ENCODE measurements at regions not wholly inside any gene's neighbourhood (a gene's known extent, or its start where the extent isn't known, plus 50 kb on each side); places are given as distances from the start of the nearest gene placed in this dataset.
A peak's percentile ranks its signal among the peaks of the same experiment; 100 is the strongest.
"Not testable (repeated sequence)": the region's sequence is repeated elsewhere in the genome, so short reads cannot be mapped to it uniquely, and the experiment has no call there.

DNA sequence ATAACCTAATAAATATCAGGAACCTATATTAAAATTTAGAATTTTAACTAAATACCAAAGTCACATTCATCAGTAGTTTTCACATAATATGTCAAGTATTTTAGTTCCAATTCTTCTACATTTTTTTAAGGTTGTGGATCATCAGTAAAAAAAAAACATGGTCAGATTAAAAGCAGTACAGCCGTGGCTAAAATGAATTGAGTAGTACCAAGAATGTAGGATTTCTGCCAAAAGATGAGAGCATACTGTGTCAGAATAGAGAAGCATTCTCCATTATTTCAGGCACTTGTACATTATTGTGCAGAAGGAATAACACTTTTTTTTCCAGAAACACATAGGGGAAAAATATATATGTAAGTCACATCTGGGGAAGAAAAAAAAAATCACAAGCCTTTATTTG, 1176.1 kb downstream of the CDH11 start:
- peak in 2 of 3 donors; percentile 12 to 20 for DNase-seq

DNA sequence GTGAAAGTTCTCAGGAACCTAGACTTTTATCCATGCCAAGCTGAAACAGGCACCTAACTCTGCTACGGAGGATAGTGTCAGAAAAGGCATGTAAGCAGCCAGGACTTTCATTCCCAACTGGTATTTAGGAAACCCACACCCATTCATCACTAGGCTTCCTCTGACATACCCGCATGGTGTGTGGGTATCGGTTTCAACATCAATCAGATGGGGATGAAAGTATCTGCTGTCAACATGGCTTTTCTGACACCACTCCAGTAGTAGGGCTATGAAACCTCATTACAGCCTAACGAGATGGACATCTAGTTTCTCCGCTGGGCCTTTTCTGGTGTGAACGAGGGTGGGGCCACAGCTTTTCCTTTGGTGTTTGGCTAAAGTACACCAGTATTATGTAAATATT, 1178.3 kb downstream of the CDH11 start:
- peak in 1 of 3 donors; percentile 23 for DNase-seq

DNA sequence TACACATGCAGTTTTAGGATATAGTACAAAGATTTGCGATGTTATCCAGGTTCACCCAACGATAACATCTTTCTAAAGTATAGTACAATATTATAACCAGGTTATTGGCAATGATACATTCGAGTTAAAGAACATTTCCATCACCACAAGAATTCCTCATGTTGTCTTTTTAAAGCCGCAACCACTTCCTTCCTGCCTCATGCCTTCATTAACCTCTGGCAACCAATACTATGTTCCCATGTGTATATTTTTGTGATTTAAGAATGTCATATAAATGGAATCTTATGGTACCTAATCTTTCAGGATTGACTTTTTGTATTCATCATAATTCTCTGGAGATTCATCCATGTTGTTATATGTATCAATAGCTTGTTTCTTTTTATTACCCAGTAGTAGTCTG, 1183.2 kb downstream of the CDH11 start:
- peak in 1 of 3 donors; percentile 21 for DNase-seq

DNA sequence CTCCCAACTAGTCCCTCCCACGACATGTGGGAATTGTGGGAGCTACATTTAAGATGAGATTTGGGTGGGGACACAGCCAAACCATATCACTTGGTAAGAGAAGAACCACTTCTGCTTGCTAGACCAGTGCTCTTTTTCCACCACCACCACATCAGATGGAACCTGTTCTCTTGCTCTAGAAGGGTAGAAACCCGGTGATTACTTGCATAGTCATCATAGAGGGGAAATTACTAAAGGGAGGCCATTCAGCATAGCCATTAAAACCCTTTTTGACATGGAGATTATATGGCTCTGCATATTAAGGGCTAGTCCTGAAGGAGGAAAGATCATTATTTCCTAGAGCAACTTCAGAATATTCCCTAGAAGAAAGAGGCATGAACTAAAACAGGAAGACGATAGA, 1188.0 kb downstream of the CDH11 start:
- no peak for DNase-seq

DNA sequence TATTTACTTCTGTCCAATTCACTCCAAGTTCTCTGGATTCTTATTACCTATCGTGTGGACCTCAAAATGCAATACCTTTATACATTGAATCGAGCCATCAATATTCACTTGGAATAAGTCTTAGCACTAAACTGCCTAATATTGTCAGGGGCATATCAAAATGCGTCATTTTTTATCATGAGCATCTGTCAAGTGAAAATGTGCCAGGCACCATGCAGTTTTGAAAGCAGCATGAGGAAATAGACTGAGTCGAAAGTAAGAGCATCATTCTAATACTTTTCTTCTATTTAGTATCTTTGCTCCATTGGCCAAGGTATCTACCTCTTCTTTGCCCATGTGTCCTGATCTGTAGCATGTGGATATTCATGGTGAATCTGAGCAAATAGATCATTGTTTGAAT, 1193.4 kb downstream of the CDH11 start:
- no peak for DNase-seq

DNA sequence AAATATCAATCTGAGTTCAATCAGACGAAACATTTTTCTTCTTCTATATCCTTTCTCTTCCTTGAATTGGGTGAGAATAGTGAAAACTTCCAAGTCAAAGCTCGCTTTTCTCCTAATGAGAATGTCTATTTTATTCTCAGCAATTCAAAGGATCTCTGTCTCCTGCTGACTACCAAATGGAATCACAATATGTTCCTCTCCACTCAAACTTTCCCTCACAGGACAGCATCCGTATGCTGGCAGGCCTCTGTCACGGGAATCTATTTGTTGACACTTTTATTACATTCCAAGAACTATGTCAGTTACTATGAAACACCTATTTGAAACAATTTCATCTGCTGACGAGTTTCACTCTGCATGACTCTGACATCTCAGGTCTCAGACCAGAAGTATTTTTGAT, 1196.6 kb downstream of the CDH11 start:
- no peak for DNase-seq

DNA sequence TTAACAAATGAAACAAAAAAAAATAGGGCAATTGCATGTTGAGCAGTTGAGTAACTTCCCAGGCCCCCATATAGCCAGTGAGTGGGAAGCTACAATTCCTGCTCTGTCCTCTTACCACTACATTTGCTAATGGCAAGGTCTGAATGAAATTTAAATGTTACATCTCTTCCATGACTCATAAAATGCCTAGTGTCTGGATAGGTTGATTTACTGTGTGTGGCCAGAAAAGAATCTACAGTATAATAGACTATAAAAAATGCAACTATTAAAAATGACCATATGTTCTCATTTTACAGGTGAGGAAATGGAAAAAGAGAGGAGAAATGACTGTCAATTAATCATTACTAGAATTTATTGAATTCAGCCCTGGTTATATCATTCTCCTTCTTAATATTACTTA, 1199.3 kb downstream of the CDH11 start:
- peak in 1 of 3 donors; percentile 59 for DNase-seq

DNA sequence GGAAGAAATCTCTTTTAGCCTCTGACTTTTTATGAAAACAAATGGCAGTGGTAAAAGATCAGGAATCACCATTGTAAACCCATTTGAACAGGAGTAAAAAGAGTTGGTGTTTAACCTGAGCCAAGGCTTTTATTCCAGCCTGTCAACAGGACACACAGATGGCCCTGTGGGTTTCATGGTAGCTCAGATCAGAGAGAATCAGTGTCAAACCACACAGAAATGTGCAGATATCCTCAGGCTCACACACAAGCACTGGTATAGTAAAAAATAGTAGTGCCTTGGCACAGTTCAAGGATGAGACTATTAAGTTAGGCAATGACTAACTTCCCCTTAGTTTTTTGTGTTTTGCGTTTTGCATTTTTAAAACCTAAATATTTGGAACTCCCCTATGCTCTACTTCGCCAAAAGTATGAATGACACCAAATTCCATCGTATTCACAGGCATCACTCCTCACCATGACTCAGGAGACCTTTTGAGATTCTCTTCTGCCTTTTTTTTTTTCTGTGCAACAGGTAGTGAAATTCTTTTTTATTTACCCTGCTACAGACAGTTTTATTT, 1200.0 kb downstream of the CDH11 start:
- peak in 1 of 3 donors; percentile 25 for DNase-seq

DNA sequence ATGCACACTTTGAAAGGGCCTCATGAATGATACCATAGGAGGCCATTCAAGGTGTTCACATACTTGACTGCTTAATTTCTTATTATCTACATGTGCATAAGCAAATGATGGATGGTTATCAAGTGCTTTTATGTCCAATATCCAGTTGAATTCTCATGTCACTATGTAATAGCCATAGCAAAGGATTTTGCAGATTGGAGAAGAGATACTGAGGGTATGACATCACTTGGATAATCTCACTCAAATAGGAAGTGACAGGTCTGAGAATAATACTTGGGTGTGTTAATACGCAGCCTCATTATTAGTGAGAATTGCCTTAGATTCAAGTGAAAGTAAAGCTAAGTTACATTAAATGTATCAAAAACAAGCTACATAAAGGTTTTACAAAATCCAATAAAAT, 1208.6 kb downstream of the CDH11 start:
- DNase-seq, result no peak

DNA sequence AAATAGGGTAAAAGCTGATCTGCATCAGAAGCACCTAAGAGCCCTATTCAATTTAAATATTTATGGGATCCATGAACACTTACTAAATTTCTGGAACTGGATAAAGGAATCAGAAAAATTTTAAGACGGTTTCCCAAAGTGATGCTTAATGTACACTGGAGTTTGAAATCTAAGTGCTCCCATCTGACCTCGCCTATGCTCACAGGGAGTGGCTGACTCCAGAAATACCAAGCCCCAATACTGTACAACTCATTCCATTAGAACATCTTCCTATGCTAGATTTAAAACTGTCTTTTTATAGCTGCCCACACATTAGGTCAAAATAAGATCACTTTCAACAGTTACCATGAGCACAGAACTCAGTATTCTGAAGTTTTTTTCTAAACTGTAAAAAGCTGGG, 1214.6 kb downstream of the CDH11 start:
- DNase-seq, result no peak

DNA sequence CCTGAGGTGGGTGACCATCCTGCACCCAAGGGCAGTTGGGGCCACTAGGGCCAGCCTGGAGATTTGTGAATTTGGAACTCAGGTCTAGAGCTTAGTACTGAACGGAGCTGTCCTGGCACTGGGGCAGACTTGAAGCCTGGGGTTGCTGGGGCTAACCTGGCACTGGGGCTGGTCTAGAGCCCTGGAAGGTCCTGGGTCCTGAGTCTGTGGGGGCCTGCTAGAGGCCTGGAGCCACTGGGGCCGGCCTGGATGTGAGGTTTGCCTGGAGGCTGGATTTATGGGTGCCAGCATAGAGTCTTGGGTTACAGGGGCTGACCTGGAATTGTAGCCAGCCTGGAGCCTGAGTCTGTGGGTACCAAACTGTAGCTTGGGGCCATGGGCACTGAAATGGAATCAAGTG, 1216.9 kb downstream of the CDH11 start:
- DNase-seq, result no peak

DNA sequence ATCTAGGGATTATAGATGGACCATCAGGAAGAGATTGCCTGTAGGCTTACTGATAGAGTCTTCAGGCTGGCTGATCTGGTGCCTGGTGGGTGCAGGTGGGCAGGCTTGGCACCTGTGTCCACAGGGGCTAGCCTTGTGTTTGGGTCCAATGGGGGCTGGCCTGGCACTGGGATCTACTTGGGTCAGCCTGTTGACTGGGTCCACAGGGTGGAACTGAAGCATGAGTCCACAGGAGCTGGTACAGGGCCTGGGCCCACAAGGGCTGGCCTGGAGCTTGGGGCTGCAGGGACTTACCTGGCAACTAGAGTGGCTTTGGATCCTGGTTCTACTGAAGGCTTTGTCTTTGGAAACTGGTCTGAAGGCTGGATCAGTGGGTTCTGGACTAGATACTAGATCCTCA, 1217.7 kb downstream of the CDH11 start:
- DNase-seq, result no peak

DNA sequence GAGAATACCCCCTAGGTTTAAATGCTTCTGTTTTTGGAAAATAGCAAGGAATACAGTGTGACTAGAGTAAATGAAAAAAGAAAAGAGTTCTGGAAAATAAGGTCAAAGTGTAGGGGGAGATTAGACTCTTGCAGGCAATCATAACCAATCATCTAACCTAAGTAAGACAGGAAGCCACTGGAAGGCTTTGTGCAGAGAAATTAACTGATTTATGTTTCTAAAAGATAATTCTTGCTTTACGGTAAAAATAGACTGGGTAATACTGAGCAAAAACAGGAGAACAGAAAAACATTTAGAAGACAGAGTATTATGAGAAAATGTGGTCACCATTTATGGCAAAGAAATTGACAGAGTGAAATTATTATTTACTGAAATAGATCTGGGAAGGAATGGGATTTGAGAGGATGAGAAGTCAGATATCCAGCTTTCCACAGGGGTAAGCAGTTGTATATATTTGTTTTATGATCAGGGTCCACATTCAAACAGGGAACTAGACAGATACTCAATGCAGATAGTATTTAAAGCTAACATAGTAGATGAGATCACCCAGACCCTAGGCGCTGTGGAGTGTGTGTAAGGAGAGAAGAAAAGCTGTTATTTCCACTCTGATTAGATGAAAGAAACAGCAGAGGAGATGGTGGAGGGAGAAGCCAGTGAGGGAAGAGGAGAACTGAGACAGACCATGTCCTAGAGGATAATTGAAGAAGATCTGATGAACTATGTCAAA, 1225.3 kb downstream of the CDH11 start:
- DNase-seq, result no peak

DNA sequence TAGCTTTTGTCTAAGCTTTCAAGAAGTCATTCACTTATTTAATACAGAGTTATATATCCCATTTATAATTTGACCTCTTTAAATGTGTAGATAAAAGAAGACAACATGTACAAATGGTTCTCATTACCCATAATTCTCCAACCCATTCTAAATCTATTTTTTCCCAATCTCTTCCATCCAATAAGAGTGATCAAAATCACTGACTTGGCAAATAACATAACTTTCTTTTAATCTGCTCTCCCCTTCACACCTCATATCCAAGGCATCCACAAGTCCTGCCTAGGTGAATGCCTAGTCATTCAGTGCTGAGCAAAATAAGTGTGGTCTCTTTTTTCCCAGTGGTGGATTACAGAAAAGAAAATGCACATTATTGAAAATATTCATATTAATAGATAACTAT, 1231.1 kb downstream of the CDH11 start:
- DNase-seq, result no peak

DNA sequence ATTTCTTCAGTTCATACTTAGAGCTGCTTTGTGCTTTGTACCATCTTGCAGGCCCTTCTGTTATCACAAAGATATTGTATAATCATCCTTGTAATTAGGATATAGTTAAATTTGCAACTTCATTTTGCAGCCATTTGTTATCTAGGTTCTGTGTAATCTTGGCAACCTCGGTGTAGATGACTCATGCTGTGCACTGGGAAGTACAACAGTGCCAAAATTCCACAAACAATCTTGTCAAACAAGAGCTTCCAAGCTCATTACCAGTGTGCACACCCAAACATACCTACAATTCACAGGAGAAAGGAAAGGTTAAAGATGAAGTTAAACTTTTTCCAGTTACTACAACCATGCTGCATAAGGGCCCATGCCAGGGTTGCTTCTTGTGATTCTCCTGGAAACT, 1231.8 kb downstream of the CDH11 start:
- DNase-seq, result peak; percentile 36 to 63 (median 38)

DNA sequence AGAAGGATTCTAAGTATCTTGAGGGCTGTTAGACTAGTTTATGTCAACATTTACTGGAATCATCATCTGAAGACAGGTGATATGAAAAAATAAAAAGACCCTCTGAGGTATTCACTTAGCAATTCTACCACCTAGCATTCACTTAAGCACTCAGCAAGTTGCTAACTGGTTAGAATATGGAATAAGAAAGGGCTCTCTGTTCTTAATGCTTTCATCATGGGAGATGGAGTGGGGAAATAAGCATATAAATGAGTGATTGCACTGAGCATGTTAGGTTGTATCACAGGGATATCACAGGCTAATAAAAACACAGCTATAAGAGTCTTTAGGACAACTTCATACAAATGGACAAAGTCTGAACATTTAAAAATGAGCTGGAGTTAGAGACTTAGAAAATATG, 1238.8 kb downstream of the CDH11 start:
- DNase-seq, result no peak

DNA sequence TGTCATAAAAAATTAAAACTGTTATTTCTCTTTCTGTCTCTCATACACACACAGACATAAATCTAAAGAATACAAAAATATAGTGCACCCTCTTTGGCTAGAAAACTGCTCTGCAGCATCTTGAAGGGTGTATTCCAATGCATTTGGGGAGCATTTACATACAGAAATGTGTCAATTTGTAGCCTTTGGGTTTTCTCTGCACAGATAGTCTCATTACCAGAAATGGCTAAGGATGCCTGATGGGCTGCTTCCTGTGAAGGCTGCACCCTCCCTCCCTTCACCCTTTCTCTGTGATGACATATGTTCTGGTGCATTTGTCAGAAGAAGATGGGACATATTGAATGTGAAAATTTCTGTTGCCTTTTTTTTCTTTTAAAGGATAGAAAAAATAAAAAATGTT, 1239.3 kb downstream of the CDH11 start:
- no peak for DNase-seq

DNA sequence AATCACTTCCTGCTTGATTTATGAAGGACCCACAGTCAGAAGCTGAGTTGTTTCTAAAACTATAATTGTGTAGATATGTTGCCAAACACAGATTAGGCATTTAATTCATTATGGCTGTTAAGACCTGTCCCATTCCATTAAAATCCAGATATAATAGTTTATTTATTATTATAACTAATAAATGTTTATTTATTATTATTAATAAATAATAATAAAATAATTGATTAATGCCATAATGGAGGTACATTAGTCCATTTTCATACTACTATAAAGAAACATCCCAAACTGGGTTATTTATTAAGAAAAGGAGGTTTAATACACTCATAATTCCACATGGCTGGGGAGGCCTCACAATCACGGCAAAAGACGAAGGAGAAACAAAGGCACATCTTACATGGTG, 1240.9 kb downstream of the CDH11 start:
- DNase-seq, result no peak

DNA sequence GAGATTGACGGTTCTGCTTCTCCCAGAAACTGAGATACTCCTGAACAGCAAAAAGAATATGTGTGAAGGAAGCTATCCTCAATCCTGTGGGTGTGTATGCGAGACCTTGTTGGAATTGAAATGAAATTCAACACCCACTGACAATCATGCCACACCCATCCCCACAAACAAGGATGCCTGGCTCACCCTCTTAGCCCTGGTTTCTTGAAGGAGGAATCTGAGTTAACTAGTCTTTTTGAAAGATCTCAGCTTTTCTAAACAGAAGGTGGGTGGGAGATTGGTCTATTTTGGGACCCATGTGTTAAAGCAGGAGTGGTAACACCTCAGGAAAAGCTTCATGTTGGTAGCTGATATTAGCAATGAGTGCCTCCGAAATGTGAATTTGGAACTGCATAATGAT, 1244.5 kb downstream of the CDH11 start:
- DNase-seq, result no peak

DNA sequence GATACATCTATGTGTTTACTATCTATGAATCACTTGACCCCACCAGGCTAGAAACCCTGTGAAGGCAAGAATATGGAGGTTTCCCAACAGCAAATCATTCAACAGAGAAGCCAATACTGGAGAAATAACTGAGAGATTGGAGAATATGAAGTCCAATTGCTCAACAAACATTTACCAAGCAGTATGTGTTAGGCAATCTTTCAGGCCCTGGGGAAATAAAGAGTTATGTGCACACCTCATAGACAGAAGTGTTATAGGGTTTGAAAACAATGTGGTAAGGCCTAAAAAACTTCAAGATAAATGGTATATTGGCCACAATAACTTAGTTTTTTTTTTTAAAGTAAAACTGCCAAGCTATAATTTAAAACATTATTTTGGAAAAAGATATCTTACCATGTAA, 1245.8 kb downstream of the CDH11 start:
- DNase-seq, result peak; percentile 22 to 63 (median 28)

DNA sequence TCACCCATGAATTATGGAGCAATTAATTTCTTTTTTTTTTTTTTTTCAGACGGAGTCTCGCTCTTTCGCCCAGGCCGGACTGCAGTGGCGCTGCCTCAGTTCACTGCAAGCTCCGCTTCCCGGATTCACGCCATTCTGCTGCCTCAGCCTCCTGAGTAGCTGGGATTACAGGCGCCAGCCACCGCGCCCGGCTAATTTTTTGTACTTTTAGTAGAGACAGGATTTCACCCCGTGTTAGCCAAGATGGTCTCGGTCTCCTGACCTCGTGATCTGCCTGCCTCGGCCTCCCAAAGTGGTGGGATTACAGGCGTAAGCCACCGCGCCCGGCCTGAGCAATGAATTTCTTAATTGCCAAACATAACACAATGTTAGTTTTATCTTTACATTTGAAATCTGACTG, 1261.2 kb downstream of the CDH11 start:
- not testable (repeated sequence) for DNase-seq

DNA sequence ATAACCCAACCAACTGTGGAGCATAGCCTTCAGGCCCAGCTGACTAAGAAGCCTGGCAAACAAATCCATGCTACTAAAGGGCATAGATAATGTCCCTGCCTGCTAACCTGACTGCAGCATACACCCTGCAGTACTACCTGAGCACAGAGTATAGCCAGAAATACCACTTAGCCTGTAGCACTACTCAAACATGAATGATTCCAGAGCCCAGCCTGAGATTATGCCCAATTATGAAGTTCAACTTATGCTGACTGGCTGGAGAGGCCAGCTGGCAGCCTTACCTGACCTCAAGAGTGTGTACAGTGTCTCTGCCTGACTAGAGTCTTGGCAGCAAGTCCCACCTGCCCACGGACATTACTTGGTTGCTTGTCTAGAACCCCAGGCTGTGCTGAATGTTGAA, 1265.3 kb downstream of the CDH11 start:
- no peak for DNase-seq

DNA sequence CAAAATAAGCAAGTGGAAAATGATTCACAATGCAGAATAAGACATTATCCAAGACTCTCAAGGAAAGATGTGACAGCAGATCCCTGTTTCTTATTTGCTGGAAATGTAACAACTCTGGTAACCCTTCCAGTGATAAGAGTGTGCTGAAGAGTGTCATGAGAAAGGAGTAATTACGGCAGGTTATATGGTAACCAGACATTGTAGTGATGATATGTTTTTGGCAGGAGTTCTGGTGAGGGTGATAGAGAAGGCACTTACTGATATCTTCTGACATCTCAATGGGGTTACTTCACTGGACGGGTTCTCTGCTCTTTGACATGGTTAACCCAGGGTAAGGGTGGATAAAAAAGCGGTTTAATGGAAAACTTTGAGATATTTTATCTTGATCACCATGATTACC, 1270.9 kb downstream of the CDH11 start:
- no peak for DNase-seq

DNA sequence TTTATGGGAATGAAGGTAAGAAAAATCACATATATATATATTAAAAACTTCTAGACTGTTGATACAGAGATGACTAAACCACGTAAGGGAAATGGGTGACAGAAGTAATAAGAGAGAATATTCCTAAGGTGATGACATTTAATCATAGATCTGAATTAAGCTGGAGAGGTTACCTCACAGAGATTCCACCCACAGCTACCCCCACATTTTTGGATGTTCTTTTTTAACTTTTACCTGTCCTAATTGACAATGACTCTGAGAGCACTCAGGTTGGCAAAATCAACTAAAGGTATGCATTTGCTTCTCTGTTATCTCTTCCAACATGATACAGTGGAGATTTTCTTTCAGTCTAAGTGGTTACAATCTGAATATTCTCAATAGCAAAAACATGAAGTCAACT, 1280.6 kb downstream of the CDH11 start:
- DNase-seq, result no peak

Measured in muscle of back (tissue), 3 donors.